ENCODE measurements at regions not wholly inside any gene's neighbourhood (a gene's known extent, or its start where the extent isn't known, plus 50 kb on each side); places are given as distances from the start of the nearest gene placed in this dataset.
"Not testable (repeated sequence)": the region's sequence is repeated elsewhere in the genome, so short reads cannot be mapped to it uniquely, and the experiment has no call there.

DNA sequence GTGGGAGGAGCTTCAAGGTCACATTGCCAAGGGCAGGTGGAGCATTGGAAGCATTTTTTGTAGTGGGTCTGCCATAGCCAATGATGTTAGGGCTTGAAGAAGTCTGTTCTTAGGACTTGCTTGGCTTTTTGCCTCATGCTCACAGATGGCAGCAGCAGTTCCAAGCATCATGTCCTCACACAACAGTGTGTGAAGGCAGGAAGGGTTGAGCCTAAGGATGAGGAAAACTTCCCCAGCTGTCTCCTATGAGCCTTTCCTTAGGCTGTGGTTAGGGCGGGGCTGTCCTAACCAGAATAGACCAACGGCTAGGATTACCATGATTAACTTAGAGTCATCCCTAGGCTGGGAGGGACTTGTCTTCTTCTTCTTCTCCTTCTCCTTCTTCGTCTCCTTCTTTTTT is 76.2 kb upstream of the KCNA1 start:
- no peaks in the 10 kb centered on the region for H3K27me3 ChIP-seq
- WGBS, 4 donors: 64 to 85% (median 66%) methylated on average over 3 of the region's 3 CpGs
- no peaks in the 10 kb centered on the region for H3K36me3 ChIP-seq (replicated peaks in 1 of 2)
- no peak overlapping the region for H3K4me3 ChIP-seq
- H3K4me1 ChIP-seq (replicated peaks in 1 of 2): no peaks in the 10 kb centered on the region
- H3K9me3 ChIP-seq (replicated peaks in 1 of 3): no peaks in the 10 kb centered on the region
- DNase-seq: no peak
- intact Hi-C loops (cut with DNase I): no loop called here
- TF ChIP-seq, protein P1, sequence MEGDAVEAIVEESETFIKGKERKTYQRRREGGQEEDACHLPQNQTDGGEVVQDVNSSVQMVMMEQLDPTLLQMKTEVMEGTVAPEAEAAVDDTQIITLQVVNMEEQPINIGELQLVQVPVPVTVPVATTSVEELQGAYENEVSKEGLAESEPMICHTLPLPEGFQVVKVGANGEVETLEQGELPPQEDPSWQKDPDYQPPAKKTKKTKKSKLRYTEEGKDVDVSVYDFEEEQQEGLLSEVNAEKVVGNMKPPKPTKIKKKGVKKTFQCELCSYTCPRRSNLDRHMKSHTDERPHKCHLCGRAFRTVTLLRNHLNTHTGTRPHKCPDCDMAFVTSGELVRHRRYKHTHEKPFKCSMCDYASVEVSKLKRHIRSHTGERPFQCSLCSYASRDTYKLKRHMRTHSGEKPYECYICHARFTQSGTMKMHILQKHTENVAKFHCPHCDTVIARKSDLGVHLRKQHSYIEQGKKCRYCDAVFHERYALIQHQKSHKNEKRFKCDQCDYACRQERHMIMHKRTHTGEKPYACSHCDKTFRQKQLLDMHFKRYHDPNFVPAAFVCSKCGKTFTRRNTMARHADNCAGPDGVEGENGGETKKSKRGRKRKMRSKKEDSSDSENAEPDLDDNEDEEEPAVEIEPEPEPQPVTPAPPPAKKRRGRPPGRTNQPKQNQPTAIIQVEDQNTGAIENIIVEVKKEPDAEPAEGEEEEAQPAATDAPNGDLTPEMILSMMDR (IDR thresholded peaks at IDR 0.05): no peak
- no peak for TF ChIP-seq POLR2A (IDR thresholded peaks at IDR 0.05)
- no peak overlapping the region for H3K27ac ChIP-seq

DNA sequence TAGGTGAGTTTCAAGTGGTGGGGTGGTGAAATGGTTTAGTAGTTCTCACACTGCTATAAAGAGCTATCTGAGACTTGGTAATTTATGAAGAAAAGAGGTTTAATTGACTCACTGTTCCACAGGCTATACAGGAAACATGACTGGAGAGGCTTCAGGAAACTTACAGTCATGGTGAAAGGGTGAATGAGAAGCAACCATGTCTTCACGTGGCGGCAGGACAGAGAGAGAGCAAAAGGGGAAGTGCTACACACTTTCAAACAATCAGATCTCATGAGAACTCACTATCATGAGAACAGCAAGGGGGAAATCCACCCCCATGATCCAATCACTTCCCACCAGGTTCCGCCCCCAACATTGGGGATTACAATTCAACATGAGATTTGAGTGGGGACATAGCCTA is 67.3 kb upstream of the KCNA1 start:
- intact Hi-C loops (cut with DNase I); H3K4me3 ChIP-seq; H3K4me1 ChIP-seq (replicated peaks in 1 of 2); H3K36me3 ChIP-seq (replicated peaks in 1 of 2); DNase-seq; H3K9me3 ChIP-seq (replicated peaks in 1 of 3); H3K27me3 ChIP-seq; H3K27ac ChIP-seq: not testable (repeated sequence)
- WGBS, 4 donors: 86 to 91% (median 87%) methylated on average over 3 of the region's 3 CpGs

DNA sequence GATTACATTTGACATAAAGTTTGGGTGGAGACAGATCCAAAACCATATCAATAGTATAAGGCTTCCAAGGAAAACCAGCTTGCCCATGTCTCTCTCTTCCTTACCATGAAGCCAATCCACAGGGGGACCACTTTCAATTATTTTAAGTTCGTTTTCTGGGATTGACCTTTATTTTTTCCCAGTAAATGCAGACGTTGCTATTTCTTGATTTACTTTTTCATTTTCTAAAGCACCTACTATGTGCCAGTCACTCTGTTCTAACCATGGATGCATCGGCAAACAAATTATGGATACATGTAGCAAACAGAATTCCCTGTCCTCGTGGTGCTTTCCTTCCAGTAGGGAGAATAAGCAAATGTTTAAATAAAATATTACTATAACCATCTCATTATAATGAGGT is 65.8 kb upstream of the KCNA1 start:
- Histone ChIP-seq H3K4me3 (no peak overlapping the region), H3K9me3 (replicated peaks in 1 of 3) (no peaks in the 10 kb centered on the region), H3K4me1 (replicated peaks in 1 of 2) (no peaks in the 10 kb centered on the region), H3K27ac (no peak overlapping the region), H3K27me3 (no peaks in the 10 kb centered on the region), H3K36me3 (replicated peaks in 1 of 2) (no peaks in the 10 kb centered on the region)
- intact Hi-C loops (cut with DNase I): no loop called here
- DNase-seq: no peak
- no peak for TF ChIP-seq POLR2A (IDR thresholded peaks at IDR 0.05)
- TF ChIP-seq, protein P1 (IDR thresholded peaks at IDR 0.05): no peak
- WGBS, 4 donors: 69 to 78% (median 71%) methylated on average over 4 of the region's 4 CpGs

DNA sequence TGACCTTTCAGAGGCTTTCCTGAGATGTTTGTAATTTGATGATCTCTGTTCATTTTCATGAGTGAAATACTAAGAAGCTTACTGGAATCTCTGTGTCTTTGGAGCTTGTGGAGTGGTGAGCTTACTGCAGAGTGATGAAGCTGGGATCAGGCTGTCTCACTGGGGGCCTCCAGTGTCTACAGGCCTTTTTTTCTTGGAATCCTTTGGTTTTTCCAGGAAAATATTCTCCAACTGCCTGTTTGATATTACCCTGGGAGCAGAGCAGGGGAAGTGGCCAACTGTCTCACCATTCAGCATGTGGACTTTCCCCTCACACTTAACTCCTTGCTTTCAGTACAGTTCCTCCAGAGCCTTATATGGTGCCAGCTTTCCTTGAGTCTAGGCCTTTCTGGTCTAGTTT is 62.0 kb upstream of the KCNA1 start:
- intact Hi-C loops (cut with DNase I): no loop called here
- no peak for TF ChIP-seq POLR2A (IDR thresholded peaks at IDR 0.05)
- TF ChIP-seq, protein P1 (IDR thresholded peaks at IDR 0.05): no peak
- Histone ChIP-seq H3K27ac (no peak overlapping the region), H3K27me3 (no peaks in the 10 kb centered on the region), H3K4me3 (no peak overlapping the region), H3K4me1 (replicated peaks in 1 of 2) (no peaks in the 10 kb centered on the region), H3K9me3 (replicated peaks in 1 of 3) (no peaks in the 10 kb centered on the region), H3K36me3 (replicated peaks in 1 of 2) (no peaks in the 10 kb centered on the region)
- no peak for DNase-seq

DNA sequence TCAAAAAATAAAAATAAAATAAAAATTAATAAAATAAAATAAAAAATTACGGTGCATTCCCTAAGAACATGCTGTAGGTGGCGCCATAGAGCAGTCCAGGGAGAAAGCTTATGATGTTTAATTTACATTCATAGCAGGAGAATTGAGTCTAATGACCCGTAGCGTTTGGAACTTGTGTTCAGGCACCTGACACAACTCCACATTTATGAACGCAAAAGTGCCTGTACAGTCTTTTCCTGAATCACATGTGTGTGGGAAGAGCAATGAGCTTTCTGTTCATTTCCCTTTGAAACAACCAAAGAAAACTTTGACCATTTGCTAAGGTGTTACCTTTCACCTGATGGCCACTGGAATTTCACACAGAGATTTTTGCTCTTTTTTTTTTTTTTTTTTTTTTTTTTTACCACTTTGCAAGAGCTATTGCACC is 60.6 kb upstream of the KCNA1 start:
- intact Hi-C loops (cut with DNase I): no loop called here
- Histone ChIP-seq H3K36me3 (replicated peaks in 1 of 2) (no peaks in the 10 kb centered on the region), H3K27me3 (no peaks in the 10 kb centered on the region), H3K4me3 (no peak overlapping the region), H3K27ac (no peak overlapping the region), H3K4me1 (replicated peaks in 1 of 2) (no peaks in the 10 kb centered on the region), H3K9me3 (replicated peaks in 1 of 3) (no peaks in the 10 kb centered on the region)
- peak in 3 of 7 donors; percentile 19 to 33 (median 21) for DNase-seq
- TF ChIP-seq, protein P1 (IDR thresholded peaks at IDR 0.05): peak; percentile 4 to 83 (median 49)
- TF ChIP-seq POLR2A (IDR thresholded peaks at IDR 0.05): no peak
- WGBS, 4 donors: 5 to 9% (median 8%) methylated on average over 5 of the region's 5 CpGs
